Activated CD4-positive, alpha-beta memory T cell treated with anti-CD3 and anti-CD28 coated beads for 36 hours (primary cell): ENCODE measurements at regions not wholly inside any gene's neighbourhood (a gene's known extent, or its start where the extent isn't known, plus 50 kb on each side); places are given as distances from the start of the nearest gene placed in this dataset.

Source experiments
- CTCF ChIA-PET: fragments of 350-600 bp; sonication (Branson Sonifier 250); formaldehyde crosslinking; loops from one replicate; lab custom pipeline; 2021; ENCODE audit warnings: antibody characterized with exemption, inconsistent platforms; lab: Charles Lee
- POLR2A ChIA-PET: fragments of 350-600 bp; sonication (Branson Sonifier 250); formaldehyde crosslinking; loops from one replicate; lab custom pipeline; 2021; ENCODE audit warnings: antibody characterized with exemption; lab: Charles Lee
- DNase-seq: peaks from one replicate; pipeline ENCODE4 v3.0.0-alpha.2; 2020
- H3K27ac Mint-ChIP-seq: one replicate; pipeline ENCODE4 v1.8.0; 2021; ENCODE audit warnings: mixed read lengths
- H3K27me3 Mint-ChIP-seq: one replicate; pipeline ENCODE4 v1.8.0; 2021; ENCODE audit warnings: mixed read lengths
- H3K36me3 Mint-ChIP-seq: one replicate; pipeline ENCODE4 v1.8.0; 2021; ENCODE audit warnings: mixed read lengths
- H3K4me1 Mint-ChIP-seq: one replicate; pipeline ENCODE4 v1.8.0; 2021; ENCODE audit warnings: low read depth, mixed read lengths
- H3K4me3 Mint-ChIP-seq: one replicate; pipeline ENCODE4 v1.8.0; 2021; ENCODE audit warnings: mild to moderate bottlenecking, mixed read lengths
- H3K9me3 Mint-ChIP-seq: one replicate; pipeline ENCODE4 v1.8.0; 2021; ENCODE audit warnings: mixed read lengths
- intact Hi-C: fragments of 100-400 bp; cut with micrococcal nuclease; formaldehyde crosslinking; loops from one replicate; pipeline ENCODE4 v1.15.1; 2023

DNA sequence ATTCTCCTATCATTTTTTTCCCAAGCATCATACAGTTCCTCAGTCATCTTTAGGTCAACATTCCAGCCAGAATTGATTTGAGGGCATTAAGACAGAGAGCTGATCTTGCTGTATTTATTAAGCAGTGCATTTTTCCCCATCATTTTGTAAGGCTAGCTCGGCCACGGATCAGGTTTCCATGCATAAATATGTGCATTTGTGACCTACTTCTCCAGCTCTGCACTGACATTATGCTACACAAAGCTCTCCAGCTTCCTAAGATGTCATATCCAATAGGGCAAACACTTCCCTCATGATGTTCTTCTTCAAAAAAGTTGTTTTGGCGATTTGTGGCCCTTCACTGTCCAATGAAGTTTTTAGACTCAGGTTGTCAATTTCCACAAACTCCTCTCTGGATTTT is 202.6 kb downstream of the C7orf25 start:
- Mint-ChIP-seq H3K4me1 (no peaks in the 10 kb centered on the region), H3K27me3 (peaks cover 2% of the 10 kb centered on the region), H3K36me3 (no peaks in the 10 kb centered on the region), H3K4me3 (no peak overlapping the region), H3K27ac (no peak overlapping the region), H3K9me3 (peaks cover 7% of the 10 kb centered on the region)
- no peak for DNase-seq
- ChIA-PET POLR2A (no interaction called here), CTCF (no interaction called here)
- intact Hi-C loops, result no loop called here

DNA sequence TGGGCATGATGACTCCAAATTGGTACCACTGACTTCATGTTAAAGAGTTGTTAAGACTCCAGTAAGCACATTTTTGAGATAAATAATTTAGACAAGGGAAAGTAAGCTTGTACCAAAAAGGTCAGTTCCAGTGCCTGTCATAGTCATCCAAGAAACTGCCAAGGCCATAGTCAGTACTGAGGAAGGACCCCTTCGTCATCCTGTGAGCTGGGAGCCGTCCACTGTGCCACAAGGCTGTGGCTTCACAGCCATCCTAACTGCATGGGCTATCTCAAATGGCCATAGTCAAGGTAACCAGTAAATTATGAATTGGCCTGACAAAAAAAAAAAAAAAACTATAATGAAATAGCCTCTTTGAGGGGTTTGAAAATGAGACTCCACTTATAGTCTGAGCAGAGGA is 207.2 kb downstream of the C7orf25 start:
- H3K9me3 Mint-ChIP-seq, result no peaks in the 10 kb centered on the region
- ChIA-PET CTCF (no interaction called here), POLR2A (no interaction called here)
- intact Hi-C loops, result no loop called here
- no peaks in the 10 kb centered on the region for H3K36me3 Mint-ChIP-seq
- no peak overlapping the region for H3K27ac Mint-ChIP-seq
- H3K4me1 Mint-ChIP-seq, result no peaks in the 10 kb centered on the region
- DNase-seq, result no peak
- peaks cover 2% of the 10 kb centered on the region for H3K27me3 Mint-ChIP-seq
- no peak overlapping the region for H3K4me3 Mint-ChIP-seq

DNA sequence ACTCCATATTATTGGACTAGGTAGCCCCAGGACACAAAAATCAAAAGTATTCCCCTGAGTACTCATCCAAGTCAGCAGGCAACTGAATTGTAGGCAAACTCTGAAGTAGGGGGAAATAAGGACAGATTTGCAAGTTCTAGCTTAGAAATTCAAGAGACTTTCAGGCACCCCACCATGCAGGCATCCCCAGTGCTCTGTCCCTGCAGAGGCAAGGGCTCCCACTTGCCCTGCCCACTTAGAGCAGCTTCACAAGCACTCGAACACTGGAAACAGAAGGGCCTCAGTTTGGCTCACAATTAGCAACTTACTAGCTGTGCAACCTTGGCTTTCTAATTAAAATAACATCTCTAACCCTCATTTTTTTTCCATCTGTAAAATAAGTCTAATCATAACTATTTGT is 209.2 kb downstream of the C7orf25 start:
- DNase-seq, result no peak
- CTCF ChIA-PET, result no interaction called here
- intact Hi-C loops, result no loop called here
- H3K27me3 Mint-ChIP-seq, result no peaks in the 10 kb centered on the region
- H3K27ac Mint-ChIP-seq, result no peak overlapping the region
- H3K36me3 Mint-ChIP-seq, result no peaks in the 10 kb centered on the region
- POLR2A ChIA-PET, result no interaction called here
- H3K9me3 Mint-ChIP-seq, result no peaks in the 10 kb centered on the region
- H3K4me1 Mint-ChIP-seq, result no peaks in the 10 kb centered on the region
- no peak overlapping the region for H3K4me3 Mint-ChIP-seq

DNA sequence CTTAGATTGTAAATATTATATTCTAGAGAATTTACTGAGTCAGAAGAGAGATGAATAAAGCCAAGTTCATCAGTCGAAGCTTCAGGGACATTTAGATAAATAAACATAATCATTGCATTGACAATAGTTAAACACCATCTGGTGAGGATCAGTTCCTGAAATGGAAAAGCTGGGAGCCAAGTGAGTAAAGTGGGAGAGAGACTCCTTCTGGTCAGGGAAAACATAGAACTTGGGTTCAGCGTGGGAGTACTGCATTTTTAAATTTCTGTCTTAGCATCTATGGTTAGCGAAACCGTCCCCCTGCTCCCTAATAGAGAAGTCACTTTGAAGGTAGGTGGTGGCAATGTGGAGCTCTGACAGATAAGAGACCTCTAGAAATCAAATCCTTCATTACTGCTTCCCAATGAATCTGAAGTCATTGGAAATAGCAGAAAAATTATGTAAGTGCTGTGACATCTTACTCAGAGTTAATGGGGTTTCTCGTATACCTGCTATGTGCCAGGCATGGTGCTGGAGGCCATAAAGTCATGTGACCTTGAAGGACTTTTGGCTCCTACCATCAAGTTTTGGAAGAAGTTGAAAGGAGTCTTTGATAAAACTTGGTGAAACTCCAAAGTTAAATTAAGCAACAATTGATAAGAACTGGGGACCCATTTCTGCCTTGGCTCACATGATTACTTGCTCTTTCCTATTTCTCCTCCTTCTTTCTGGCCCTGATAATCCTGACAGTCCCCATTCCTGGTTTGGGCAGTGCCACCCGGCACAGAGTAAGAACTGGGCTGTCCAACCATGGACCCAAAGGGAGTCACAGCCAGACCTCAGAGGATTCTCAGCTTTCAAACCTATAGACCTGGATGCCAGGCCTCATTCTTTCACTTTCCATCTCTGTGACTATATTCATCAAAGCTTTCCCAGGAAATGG is 211.2 kb downstream of the C7orf25 start:
- no peak overlapping the region for H3K27ac Mint-ChIP-seq
- no peak overlapping the region for H3K4me3 Mint-ChIP-seq
- no peaks in the 10 kb centered on the region for H3K27me3 Mint-ChIP-seq
- H3K36me3 Mint-ChIP-seq, result no peaks in the 10 kb centered on the region
- ChIA-PET CTCF (interaction anchor here (0.7 kb wide), 1 partner anchor 786 kb away, joined by 3 read pairs; no protein-coding TSS in a partner anchor), POLR2A (no interaction called here)
- intact Hi-C loops, result no loop called here
- H3K4me1 Mint-ChIP-seq, result no peaks in the 10 kb centered on the region
- DNase-seq, result no peak
- H3K9me3 Mint-ChIP-seq, result no peaks in the 10 kb centered on the region

DNA sequence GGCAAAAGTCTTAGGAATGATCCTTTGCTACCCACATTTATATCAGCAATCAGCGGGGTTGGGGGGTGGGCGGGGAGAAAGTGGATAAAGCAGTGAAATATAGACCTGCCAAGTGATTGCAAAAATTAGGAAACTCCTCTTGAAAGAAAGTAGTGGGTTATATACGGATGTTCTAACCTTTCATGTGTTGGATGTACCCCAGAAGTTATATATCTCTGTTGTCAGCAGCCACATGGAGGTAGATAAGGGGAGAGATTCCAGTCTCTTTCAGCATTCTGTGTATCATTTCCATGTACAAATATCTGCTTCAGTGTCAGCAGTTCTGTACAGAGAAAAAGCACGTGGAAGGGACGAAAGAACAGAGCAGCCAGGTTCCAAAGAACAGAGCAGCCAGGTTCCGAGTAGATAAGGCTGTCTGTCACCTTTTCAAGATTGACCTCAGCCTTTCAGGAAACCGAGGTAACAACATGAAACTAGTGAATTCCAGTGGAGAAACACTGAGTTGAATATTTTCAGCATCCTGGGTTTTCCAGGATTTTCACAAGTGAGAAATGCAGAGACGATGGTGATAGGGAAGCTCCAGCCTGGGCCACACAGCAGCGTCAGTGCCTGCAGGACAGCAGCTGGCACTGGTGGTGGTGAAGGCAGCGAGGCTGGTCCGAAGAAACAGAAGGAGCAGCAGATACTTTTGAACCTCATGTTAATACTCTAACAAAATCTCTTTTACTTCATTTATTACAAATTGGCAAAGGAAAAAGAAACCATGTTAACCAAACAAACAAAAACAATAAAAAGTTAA is 212.3 kb downstream of the C7orf25 start:
- no peaks in the 10 kb centered on the region for H3K27me3 Mint-ChIP-seq
- no peak overlapping the region for H3K27ac Mint-ChIP-seq
- intact Hi-C loops, result no loop called here
- DNase-seq, result no peak
- CTCF ChIA-PET, result no interaction called here
- no peaks in the 10 kb centered on the region for H3K36me3 Mint-ChIP-seq
- H3K4me3 Mint-ChIP-seq, result no peak overlapping the region
- H3K4me1 Mint-ChIP-seq, result no peaks in the 10 kb centered on the region
- H3K9me3 Mint-ChIP-seq, result no peaks in the 10 kb centered on the region
- POLR2A ChIA-PET, result no interaction called here

DNA sequence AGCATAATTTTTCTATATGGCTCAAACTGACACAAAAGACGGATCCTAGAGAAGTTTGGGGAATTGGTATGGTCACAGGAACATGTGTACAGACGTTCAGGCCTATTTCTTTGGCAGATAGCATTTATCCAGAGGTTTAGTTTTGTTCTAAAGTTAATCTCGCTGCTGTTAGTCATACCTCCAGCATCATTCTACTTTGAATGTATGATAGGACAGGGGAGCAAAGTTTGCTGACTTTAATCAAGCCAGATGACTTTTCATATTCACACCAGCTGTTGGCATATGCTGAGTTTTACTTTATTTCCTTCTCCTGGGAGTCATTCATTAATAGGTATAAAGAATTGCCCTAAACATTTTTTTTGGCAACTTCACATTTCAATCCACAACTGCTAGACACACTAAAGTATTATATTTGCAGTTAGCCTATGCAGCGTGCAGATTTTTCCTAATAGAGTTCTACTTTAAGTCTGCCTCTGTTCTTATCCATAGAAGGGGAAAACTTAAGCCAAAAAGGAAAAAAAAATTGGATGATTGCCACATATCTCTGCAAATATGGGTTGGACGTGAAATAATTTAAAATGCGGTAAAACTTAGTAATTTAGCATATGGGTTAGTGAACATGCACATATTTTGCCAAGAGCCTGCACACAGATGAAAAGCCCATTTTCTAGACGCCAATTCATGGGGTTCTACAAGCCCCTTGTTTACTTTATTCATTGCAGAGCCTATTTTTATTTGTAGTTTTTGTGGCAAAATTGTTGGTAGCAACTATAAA is 213.1 kb downstream of the C7orf25 start:
- Mint-ChIP-seq H3K27ac (no peak overlapping the region), H3K9me3 (no peaks in the 10 kb centered on the region), H3K4me1 (no peaks in the 10 kb centered on the region), H3K4me3 (no peak overlapping the region), H3K27me3 (no peaks in the 10 kb centered on the region), H3K36me3 (no peaks in the 10 kb centered on the region)
- POLR2A ChIA-PET, result no interaction called here
- intact Hi-C loops, result no loop called here
- no peak for DNase-seq
- CTCF ChIA-PET, result no interaction called here

DNA sequence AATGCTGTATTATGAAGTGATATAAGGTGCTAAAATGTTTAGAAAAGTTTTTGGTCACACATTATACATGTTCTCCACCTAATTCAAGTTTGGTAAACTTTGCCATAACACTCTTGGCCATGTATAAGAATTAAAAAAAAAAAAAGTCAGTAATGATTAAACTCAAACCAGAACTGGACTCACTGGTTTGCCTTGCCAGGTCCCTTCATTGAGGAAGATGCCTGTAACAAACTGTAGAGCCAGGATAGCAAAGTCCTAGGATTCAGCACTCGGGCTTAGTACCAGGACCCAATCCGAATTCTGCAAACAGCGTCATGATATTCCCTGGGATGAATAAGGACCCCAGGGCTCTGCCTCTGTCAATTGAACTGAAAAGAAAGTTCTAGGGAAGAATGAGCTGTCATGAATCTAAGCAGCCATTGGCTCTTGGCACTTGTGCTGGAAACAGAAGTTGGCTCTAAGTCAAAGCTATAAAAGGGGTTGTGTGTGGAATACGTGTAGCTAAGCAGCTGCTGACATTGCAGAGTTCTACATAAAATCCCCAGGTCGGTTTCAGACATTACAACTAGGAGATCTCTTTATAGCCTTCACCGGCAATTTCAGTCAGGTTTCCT is 216.9 kb downstream of the C7orf25 start:
- CTCF ChIA-PET, result no interaction called here
- H3K4me3 Mint-ChIP-seq, result no peak overlapping the region
- H3K27ac Mint-ChIP-seq, result no peak overlapping the region
- DNase-seq, result no peak
- H3K9me3 Mint-ChIP-seq, result no peaks in the 10 kb centered on the region
- H3K27me3 Mint-ChIP-seq, result no peaks in the 10 kb centered on the region
- POLR2A ChIA-PET, result no interaction called here
- H3K36me3 Mint-ChIP-seq, result no peaks in the 10 kb centered on the region
- intact Hi-C loops, result no loop called here
- H3K4me1 Mint-ChIP-seq, result no peaks in the 10 kb centered on the region

DNA sequence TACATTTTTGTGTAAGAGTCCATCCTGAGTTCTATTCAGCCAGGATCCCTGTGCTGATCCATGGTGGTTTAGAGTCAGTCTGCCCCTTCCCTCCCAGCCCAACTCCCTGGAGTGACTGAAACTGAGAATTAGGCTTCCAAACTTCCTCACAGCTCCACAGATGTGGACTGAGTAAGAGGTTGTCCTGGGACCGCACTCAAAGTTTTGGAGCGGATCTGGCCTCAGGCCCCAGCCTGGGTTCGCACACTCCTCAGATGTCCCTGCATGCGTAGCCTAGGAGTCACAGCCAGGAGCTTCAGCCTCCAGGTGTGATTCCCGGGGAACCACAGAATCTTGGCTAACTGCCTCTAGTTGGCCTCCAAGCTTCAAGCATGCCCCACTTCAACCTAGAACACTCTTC is 218.1 kb downstream of the C7orf25 start:
- Mint-ChIP-seq H3K4me3 (no peak overlapping the region), H3K27ac (no peak overlapping the region), H3K36me3 (no peaks in the 10 kb centered on the region), H3K9me3 (no peaks in the 10 kb centered on the region), H3K4me1 (no peaks in the 10 kb centered on the region), H3K27me3 (no peaks in the 10 kb centered on the region)
- no peak for DNase-seq
- intact Hi-C loops, result no loop called here
- ChIA-PET CTCF (interaction anchor here (1.3 kb wide), 1 partner anchor 52 kb away, joined by 3 read pairs; no protein-coding TSS in a partner anchor), POLR2A (no interaction called here)

DNA sequence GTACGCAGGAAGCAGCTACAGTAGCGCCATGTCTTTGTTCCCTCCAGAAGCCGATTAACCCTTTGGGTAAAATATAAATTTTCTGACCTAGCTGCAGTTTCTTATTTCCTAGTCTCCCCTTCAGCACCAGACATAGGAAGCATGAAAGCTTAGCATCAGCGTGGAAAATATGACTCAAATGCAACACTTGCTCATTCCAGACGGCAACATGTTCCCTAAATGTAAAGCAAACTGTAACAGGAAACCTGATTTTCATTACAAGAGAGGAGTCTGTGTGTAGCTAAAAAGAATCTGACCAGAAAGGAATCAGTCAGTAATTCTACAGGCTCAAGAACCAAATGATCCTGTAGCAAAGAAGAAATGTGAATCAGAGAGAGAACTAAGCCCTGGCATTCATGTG is 219.2 kb downstream of the C7orf25 start:
- DNase-seq, result no peak
- POLR2A ChIA-PET, result no interaction called here
- intact Hi-C loops, result no loop called here
- H3K27ac Mint-ChIP-seq, result no peak overlapping the region
- no peaks in the 10 kb centered on the region for H3K9me3 Mint-ChIP-seq
- CTCF ChIA-PET, result no interaction called here
- no peaks in the 10 kb centered on the region for H3K36me3 Mint-ChIP-seq
- H3K4me1 Mint-ChIP-seq, result no peaks in the 10 kb centered on the region
- no peak overlapping the region for H3K4me3 Mint-ChIP-seq
- H3K27me3 Mint-ChIP-seq, result no peaks in the 10 kb centered on the region

DNA sequence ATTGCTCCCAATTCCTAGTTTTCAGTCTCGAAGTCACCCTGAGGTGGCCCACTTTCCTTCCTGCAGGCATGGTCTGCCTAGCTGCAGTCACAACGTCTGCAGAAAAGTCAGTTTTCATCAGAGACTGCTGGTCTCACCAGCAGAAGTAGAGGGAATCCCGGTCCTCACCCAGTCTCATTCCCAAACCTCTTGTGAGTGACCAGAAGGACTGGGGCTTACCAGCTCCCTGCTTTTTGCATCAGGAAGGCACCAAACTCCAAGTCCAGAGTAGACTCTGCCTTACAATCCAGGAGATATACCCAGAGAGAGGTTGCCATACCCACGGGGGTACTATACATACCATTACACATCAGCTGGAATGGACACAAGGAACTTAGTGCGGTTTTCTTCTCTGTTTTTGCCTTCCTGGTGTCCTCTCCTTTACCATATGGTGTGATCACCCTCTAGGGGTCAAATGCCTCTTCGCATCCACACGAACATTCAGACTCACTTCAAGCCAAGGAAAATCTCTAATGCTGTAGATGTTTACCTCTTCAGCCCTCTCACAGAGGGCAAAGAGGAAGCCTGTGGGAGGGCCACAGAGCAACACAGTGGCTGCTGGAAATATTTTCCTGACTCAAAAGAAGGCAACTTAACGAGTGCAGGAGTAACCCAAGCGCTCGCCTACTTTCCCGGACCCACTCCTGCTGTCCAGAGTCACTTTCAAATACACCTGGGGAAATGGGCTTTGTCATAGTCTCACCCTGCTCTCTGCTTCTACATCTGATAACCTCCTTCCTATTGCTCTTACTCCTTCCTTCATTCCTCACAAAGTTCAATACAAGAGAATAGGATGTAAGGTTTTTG is 220.9 kb downstream of the C7orf25 start:
- Mint-ChIP-seq H3K27ac (no peak overlapping the region), H3K27me3 (no peaks in the 10 kb centered on the region), H3K36me3 (no peaks in the 10 kb centered on the region), H3K9me3 (no peaks in the 10 kb centered on the region), H3K4me1 (no peaks in the 10 kb centered on the region), H3K4me3 (no peak overlapping the region)
- intact Hi-C loops, result no loop called here
- DNase-seq, result no peak
- ChIA-PET POLR2A (no interaction called here), CTCF (interaction anchor here (0.6 kb wide), 1 partner anchor 1794 kb away, joined by 3 read pairs; no protein-coding TSS in a partner anchor)

DNA sequence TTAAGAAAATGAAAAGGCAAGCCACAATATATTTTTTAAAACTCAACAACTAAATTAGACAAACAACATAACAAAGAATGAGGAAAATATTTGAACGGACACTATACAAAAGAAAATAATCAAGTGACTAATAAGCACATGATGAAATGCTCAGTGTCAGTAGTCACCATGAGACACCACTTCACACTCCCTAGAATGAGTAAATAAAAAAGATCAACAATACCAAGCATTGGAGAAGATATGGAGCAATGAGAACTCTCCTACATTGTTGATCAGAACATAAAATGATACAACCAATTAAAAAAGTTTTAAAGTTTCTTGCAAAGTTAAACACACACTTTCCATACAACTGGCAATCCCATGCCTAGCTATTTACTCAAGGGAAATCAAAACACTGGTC is 222.2 kb downstream of the C7orf25 start:
- H3K4me1 Mint-ChIP-seq, result no peaks in the 10 kb centered on the region
- CTCF ChIA-PET, result no interaction called here
- intact Hi-C loops, result no loop called here
- no peaks in the 10 kb centered on the region for H3K27me3 Mint-ChIP-seq
- no peak overlapping the region for H3K27ac Mint-ChIP-seq
- no peak overlapping the region for H3K4me3 Mint-ChIP-seq
- H3K9me3 Mint-ChIP-seq, result no peaks in the 10 kb centered on the region
- no peaks in the 10 kb centered on the region for H3K36me3 Mint-ChIP-seq
- DNase-seq, result no peak
- POLR2A ChIA-PET, result no interaction called here
